SU-DHL-6 (cell line): ENCODE measurements at regions not wholly inside any gene's neighbourhood (a gene's known extent, or its start where the extent isn't known, plus 50 kb on each side); places are given as distances from the start of the nearest gene placed in this dataset.

Source experiments
- H2AFZ ChIP-seq: fragments of 200-600 bp; sonication (generic); 2 replicates; pipeline ENCODE4 v1.6.1; 2014; ENCODE audit warnings: low read depth, mild to moderate bottlenecking, moderate library complexity, mixed read lengths, antibody characterized with exemption, low read length; ENCODE audit not compliant: severe bottlenecking
- H3F3A ChIP-seq: fragments of 200-600 bp; shearing (Covaris generic); 2 replicates; pipeline ENCODE4 v1.6.0; 2016; ENCODE audit warnings: antibody characterized with exemption, mild to moderate bottlenecking; ENCODE audit not compliant: insufficient read depth
- H3K27ac ChIP-seq: fragments of 200-600 bp; sonication (generic); 2 replicates; pipeline ENCODE4 v1.5.1; 2016; ENCODE audit warnings: low read depth, mild to moderate bottlenecking, low read length, moderate library complexity, mixed read lengths
- H3K27me3 ChIP-seq: fragments of 200-600 bp; sonication (generic), shearing (Covaris generic); 2 replicates; pipeline ENCODE4 v1.6.0; 2014; ENCODE audit warnings: mild to moderate bottlenecking, low read length
- H3K36me3 ChIP-seq: fragments of 200-600 bp; sonication (generic); 2 replicates; pipeline ENCODE4 v1.6.1; 2014; ENCODE audit warnings: mild to moderate bottlenecking, low read length, mixed read lengths
- H3K4me2 ChIP-seq: fragments of 300-600, 200-600 bp; shearing (Covaris generic), sonication (generic); 2 replicates; pipeline ENCODE4 v1.6.0; 2014; ENCODE audit warnings: low read length, low read depth, mild to moderate bottlenecking; ENCODE audit not compliant: poor library complexity, severe bottlenecking
- H3K4me3 ChIP-seq: fragments of 200-600 bp; sonication (generic); 2 replicates; pipeline ENCODE4 v1.5.1; 2014; ENCODE audit warnings: antibody characterized with exemption, low read length, mild to moderate bottlenecking, mixed read lengths; ENCODE audit not compliant: insufficient read depth, poor library complexity, severe bottlenecking
- H3K79me2 ChIP-seq: fragments of 200-600 bp; sonication (generic); 2 replicates; pipeline ENCODE4 v1.6.1; 2014; ENCODE audit warnings: mild to moderate bottlenecking, low read length, moderate library complexity; ENCODE audit not compliant: insufficient read depth
- H3K9ac ChIP-seq: fragments of 200-600 bp; sonication (generic); 2 replicates; pipeline ENCODE4 v1.7.0; 2014; ENCODE audit warnings: mild to moderate bottlenecking, low read length
- H3K9me2 ChIP-seq: fragments of 200-600 bp; sonication (generic); replicated peaks from 2 replicates; pipeline ENCODE4 v1.6.1; 2014; ENCODE audit warnings: low read length; ENCODE audit not compliant: insufficient read depth
- H3K9me3 ChIP-seq: fragments of 200-600 bp; sonication (generic); 2 replicates; pipeline ENCODE4 v1.6.1; 2014; ENCODE audit warnings: low read length, mixed read lengths; ENCODE audit not compliant: insufficient read depth
- H4K20me1 ChIP-seq: fragments of 200-600 bp; sonication (generic); 2 replicates; pipeline ENCODE4 v1.6.1; 2014; ENCODE audit warnings: low read depth, mild to moderate bottlenecking, antibody characterized with exemption, low read length, moderate library complexity, mixed read lengths
- CTCF ChIP-seq: fragments of 200-600 bp; sonication (generic); IDR thresholded peaks from one replicate; pipeline ENCODE4 v1.5.1; 2017; ENCODE audit warnings: antibody characterized with exemption, mild to moderate bottlenecking, low read length, moderate library complexity; ENCODE audit not compliant: insufficient read depth, poor library complexity, severe bottlenecking
- EZH2phosphoT487 ChIP-seq: fragments of 200-600 bp; sonication (generic), shearing (Covaris generic); conservative IDR thresholded peaks from 2 replicates; pipeline ENCODE4 v1.6.1; 2018; ENCODE audit warnings: mild to moderate bottlenecking, antibody characterized with exemption, low read length, moderate library complexity, mixed read lengths

- TF ChIP-seq CTCF (no peak), EZH2phosphoT487 (no peak)
- H3K4me3 ChIP-seq = no peak overlapping the region
- H3K36me3 ChIP-seq = no peaks in the 10 kb centered on the region
- H3K27ac ChIP-seq = no peak overlapping the region
- H3K4me2 ChIP-seq = no peak overlapping the region
- H2AFZ ChIP-seq = no peak overlapping the region
- H3K9ac ChIP-seq = no peak overlapping the region
- no peaks in the 10 kb centered on the region for H4K20me1 ChIP-seq
- no peaks in the 10 kb centered on the region for H3K79me2 ChIP-seq
- no peaks in the 10 kb centered on the region for H3F3A ChIP-seq
- no peaks in the 10 kb centered on the region for H3K9me3 ChIP-seq
- H3K9me2 ChIP-seq = no peaks in the 10 kb centered on the region
- no peaks in the 10 kb centered on the region for H3K27me3 ChIP-seq
These were observed 100.3 kb downstream of the LLPH start for GRCh38 chr12:66030217-66030781.

GRCh38 chr12:66028390-66028789 lies 102.2 kb downstream of the LLPH start:
- H3K9me3 ChIP-seq = no peaks in the 10 kb centered on the region
- TF ChIP-seq EZH2phosphoT487 = no peak
- TF ChIP-seq CTCF = no peak
- H3K9ac ChIP-seq = no peak overlapping the region

GRCh38 chr12:66025477-66025876 lies 105.1 kb downstream of the LLPH start:
- TF ChIP-seq CTCF (no peak), EZH2phosphoT487 (no peak)

More at GRCh38 chr12:66028390-66028789, 102.2 kb downstream of the LLPH start:
- no peaks in the 10 kb centered on the region for H3K36me3 ChIP-seq
- H4K20me1 ChIP-seq = no peaks in the 10 kb centered on the region
- H3K9me2 ChIP-seq = no peaks in the 10 kb centered on the region
- H3K4me3 ChIP-seq = no peak overlapping the region
- no peak overlapping the region for H3K27ac ChIP-seq
- no peaks in the 10 kb centered on the region for H3K79me2 ChIP-seq
- no peak overlapping the region for H3K4me2 ChIP-seq
- H3K27me3 ChIP-seq = no peaks in the 10 kb centered on the region
- H3F3A ChIP-seq = no peaks in the 10 kb centered on the region
- H2AFZ ChIP-seq = no peak overlapping the region

More at GRCh38 chr12:66025477-66025876, 105.1 kb downstream of the LLPH start:
- no peak overlapping the region for H2AFZ ChIP-seq
- no peak overlapping the region for H3K4me3 ChIP-seq
- H3K9me2 ChIP-seq = no peaks in the 10 kb centered on the region
- no peak overlapping the region for H3K9ac ChIP-seq
- no peaks in the 10 kb centered on the region for H3K36me3 ChIP-seq
- H4K20me1 ChIP-seq = no peaks in the 10 kb centered on the region
- no peaks in the 10 kb centered on the region for H3K9me3 ChIP-seq
- no peaks in the 10 kb centered on the region for H3F3A ChIP-seq
- no peak overlapping the region for H3K4me2 ChIP-seq
- H3K27ac ChIP-seq = no peak overlapping the region
- no peaks in the 10 kb centered on the region for H3K79me2 ChIP-seq
- no peaks in the 10 kb centered on the region for H3K27me3 ChIP-seq
